ENCODE measurements at regions not wholly inside any gene's neighbourhood (a gene's known extent, or its start where the extent isn't known, plus 50 kb on each side); places are given as distances from the start of the nearest gene placed in this dataset.
A peak's percentile ranks its signal among the peaks of the same experiment; 100 is the strongest.

DNA sequence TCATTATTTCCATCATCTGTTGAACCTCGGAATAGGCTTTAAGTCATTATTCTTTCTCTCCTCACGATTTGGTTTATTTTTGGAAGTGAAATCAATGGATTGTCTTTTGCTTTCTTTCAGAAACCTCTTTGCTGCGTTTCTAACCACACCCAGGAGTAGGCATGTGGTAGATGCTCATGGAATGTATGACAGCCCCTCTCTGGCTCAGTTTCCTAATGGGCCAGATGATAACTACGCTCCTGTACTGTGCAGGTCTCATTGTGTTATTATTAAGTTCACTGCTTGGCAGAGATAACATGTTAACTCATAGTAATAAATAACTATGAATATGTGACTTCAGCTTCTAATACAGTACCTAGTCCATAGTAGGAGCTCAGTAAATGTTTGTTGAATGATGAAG, 175.5 kb upstream of the KLF4 start:
- Histone ChIP-seq H3K27me3 (ENCODE audit: control insufficient read depth in 1 of 2, insufficient read depth in 2 of 2, low read length in 2 of 2) (no peaks in the 10 kb centered on the region), H3K9me3 (ENCODE audit: low read length) (no peaks in the 10 kb centered on the region), H3K4me3 (ENCODE audit: low read depth in 1 of 2, low read length in 2 of 2) (no peak overlapping the region), H3K9ac (ENCODE audit: low read length) (no peak overlapping the region), H3K36me3 (ENCODE audit: insufficient read depth, low read length) (no peaks in the 10 kb centered on the region), H3K27ac (ENCODE audit: low read depth, low read length) (no peak overlapping the region), H3K4me1 (ENCODE audit: insufficient read depth, low read length) (no peaks in the 10 kb centered on the region)

DNA sequence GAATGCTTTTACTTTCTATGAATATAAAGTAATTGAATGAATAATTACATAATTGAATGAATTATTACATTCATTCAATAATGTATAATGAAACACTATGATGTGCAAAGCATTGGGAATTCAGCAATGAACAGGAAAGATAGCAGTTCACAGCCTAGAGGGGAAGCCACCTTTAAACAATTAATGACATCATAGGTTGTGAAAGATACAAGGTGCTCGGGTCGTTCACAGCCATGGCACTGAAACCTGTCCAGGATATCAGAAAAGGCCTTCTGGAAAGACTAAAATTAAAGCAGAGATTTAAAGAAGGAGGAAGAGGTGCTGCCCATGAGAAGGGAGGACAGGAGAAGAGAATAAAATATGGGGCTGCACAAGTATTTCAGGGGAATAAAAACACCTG, 171.4 kb upstream of the KLF4 start:
- Histone ChIP-seq H3K4me3 (ENCODE audit: low read depth in 1 of 2, low read length in 2 of 2) (no peak overlapping the region), H3K27me3 (ENCODE audit: control insufficient read depth in 1 of 2, insufficient read depth in 2 of 2, low read length in 2 of 2) (no peaks in the 10 kb centered on the region), H3K9me3 (ENCODE audit: low read length) (no peaks in the 10 kb centered on the region), H3K27ac (ENCODE audit: low read depth, low read length) (no peak overlapping the region), H3K4me1 (ENCODE audit: insufficient read depth, low read length) (no peaks in the 10 kb centered on the region), H3K9ac (ENCODE audit: low read length) (no peak overlapping the region), H3K36me3 (ENCODE audit: insufficient read depth, low read length) (no peaks in the 10 kb centered on the region)

DNA sequence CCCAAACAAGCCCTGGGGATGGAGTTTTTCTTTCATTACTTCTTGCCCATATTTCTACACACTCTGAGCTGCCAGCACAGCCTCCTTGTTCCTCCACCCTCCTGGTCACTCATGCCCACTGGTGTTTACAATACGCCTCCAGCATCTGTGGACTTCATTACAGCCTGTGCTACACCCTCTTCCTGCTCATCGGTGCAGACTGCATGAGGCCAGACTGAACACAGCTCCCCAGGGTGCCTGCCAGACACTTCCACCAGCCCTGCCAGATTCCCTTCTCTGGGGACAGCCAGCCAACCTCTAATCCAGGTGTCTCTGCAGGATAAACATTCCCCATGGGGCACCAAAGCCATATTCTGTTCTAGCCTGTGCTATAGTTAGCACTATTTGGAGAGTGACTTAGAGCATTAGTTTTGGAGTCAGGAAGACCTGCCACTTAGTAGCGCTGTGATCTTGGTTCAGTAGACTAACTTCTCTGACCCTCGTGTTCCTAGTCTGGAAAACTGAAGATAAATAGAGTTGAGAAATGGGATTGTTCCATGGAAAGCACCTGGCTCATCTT, 163.8 kb upstream of the KLF4 start:
- no peaks in the 10 kb centered on the region for H3K36me3 ChIP-seq (ENCODE audit: insufficient read depth, low read length)
- H3K9ac ChIP-seq (ENCODE audit: low read length), result no peak overlapping the region
- H3K9me3 ChIP-seq (ENCODE audit: low read length), result no peaks in the 10 kb centered on the region
- no peaks in the 10 kb centered on the region for H3K4me1 ChIP-seq (ENCODE audit: insufficient read depth, low read length)
- no peak overlapping the region for H3K27ac ChIP-seq (ENCODE audit: low read depth, low read length)
- no peaks in the 10 kb centered on the region for H3K27me3 ChIP-seq (ENCODE audit: control insufficient read depth in 1 of 2, insufficient read depth in 2 of 2, low read length in 2 of 2)
- no peak overlapping the region for H3K4me3 ChIP-seq (ENCODE audit: low read depth in 1 of 2, low read length in 2 of 2)

DNA sequence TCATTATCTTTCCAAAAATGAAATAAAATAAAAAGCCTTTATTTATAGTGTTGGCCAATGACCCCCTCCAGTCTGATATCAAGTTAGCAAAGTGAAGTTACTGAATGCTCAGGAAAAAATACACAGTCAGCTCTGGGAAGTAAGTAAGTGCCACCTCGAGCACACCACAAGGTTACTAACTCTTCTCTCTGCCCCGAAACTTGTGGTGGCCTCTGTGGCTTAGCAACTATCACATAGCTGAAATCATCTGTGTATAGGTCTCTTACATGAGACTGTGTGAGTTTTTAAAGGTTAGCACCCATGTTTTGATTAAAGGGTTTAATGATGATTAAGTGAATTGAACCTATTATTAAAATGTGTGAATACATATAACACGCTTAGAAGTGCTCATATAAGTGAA, 161.4 kb upstream of the KLF4 start:
- no peak overlapping the region for H3K4me3 ChIP-seq (ENCODE audit: low read depth in 1 of 2, low read length in 2 of 2)
- no peaks in the 10 kb centered on the region for H3K27me3 ChIP-seq (ENCODE audit: control insufficient read depth in 1 of 2, insufficient read depth in 2 of 2, low read length in 2 of 2)
- H3K4me1 ChIP-seq (ENCODE audit: insufficient read depth, low read length), result no peaks in the 10 kb centered on the region
- H3K9me3 ChIP-seq (ENCODE audit: low read length), result no peaks in the 10 kb centered on the region
- H3K9ac ChIP-seq (ENCODE audit: low read length), result no peak overlapping the region
- H3K36me3 ChIP-seq (ENCODE audit: insufficient read depth, low read length), result no peaks in the 10 kb centered on the region
- no peak overlapping the region for H3K27ac ChIP-seq (ENCODE audit: low read depth, low read length)

DNA sequence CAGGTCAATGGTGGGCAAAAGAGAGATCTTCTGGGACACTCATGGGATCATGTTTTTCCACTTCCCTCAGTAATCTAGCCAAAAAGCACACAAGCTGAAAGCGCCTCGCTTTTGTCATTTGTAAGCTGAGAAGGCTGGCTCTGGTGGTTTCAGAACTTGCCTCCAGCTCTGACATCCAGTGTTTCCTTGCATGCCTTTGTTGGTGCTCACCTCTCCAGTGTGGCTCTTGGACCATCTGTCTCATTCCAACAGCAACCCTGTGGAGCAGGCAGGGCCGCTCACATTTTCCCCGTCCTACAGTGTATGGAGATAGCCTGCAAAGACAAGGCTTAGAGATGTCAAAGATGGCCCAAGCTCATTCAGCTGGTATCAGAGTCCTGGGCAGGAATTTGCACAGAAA, 160.8 kb upstream of the KLF4 start:
- H3K27me3 ChIP-seq (ENCODE audit: control insufficient read depth in 1 of 2, insufficient read depth in 2 of 2, low read length in 2 of 2), result no peaks in the 10 kb centered on the region
- H3K4me1 ChIP-seq (ENCODE audit: insufficient read depth, low read length), result no peaks in the 10 kb centered on the region
- H3K9me3 ChIP-seq (ENCODE audit: low read length), result no peaks in the 10 kb centered on the region
- H3K9ac ChIP-seq (ENCODE audit: low read length), result no peak overlapping the region
- H3K4me3 ChIP-seq (ENCODE audit: low read depth in 1 of 2, low read length in 2 of 2), result no peak overlapping the region
- H3K36me3 ChIP-seq (ENCODE audit: insufficient read depth, low read length), result no peaks in the 10 kb centered on the region
- no peak overlapping the region for H3K27ac ChIP-seq (ENCODE audit: low read depth, low read length)

DNA sequence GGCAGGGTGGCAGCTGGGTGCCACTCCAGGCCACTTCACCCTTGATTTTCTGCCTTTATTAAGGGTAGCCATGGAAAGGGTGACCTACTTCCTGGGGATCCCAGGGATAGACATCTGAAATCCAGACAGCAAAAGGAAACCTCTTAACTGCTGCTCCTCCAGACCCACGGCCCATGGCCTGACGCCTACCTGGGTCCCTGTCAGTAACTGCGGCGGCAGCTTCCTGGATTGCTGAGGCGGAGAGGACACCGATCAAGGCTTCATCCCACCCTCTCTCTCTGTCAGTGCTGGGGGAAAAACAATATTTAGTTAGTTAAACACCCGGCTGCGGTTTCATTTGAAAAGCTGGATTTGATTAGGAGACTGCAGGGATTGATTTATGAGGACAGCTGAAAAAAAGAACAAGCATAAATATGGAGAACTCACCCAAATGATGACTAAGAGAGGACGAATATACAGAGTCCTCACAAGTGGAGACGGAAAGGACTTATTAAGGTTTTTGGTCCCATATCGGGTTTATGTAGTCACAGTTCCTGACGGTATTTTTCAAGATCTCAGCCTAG, 158.7 kb upstream of the KLF4 start:
- no peaks in the 10 kb centered on the region for H3K4me1 ChIP-seq (ENCODE audit: insufficient read depth, low read length)

DNA sequence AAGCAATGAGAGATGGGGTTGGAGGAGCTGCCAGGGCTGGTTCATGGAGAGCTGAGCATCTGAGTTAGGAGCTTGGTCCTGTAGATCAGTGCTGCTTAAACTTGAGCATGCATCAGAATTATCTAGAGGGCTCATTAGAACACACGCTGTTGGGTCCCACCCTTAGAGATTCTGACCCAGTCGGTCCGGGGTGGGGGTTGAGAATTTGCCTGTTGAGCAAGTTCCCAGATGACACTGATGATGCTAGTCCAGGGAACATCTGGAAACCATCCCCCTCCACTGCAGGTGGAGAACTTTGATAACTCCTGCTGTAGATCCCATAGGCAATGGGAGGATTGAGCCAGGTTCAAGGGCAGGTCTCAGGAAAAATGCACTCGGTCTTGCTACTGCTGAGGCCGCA, 158.0 kb upstream of the KLF4 start:
- Histone ChIP-seq H3K36me3 (ENCODE audit: insufficient read depth, low read length) (no peaks in the 10 kb centered on the region), H3K9ac (ENCODE audit: low read length) (no peak overlapping the region), H3K27me3 (ENCODE audit: control insufficient read depth in 1 of 2, insufficient read depth in 2 of 2, low read length in 2 of 2) (no peaks in the 10 kb centered on the region), H3K9me3 (ENCODE audit: low read length) (no peaks in the 10 kb centered on the region), H3K4me1 (ENCODE audit: insufficient read depth, low read length) (no peaks in the 10 kb centered on the region), H3K4me3 (ENCODE audit: low read depth in 1 of 2, low read length in 2 of 2) (no peak overlapping the region), H3K27ac (ENCODE audit: low read depth, low read length) (no peak overlapping the region)

More for the DNA sequence above, 158.7 kb upstream of the KLF4 start:
- Histone ChIP-seq H3K4me3 (ENCODE audit: low read depth in 1 of 2, low read length in 2 of 2) (no peak overlapping the region), H3K27me3 (ENCODE audit: control insufficient read depth in 1 of 2, insufficient read depth in 2 of 2, low read length in 2 of 2) (no peaks in the 10 kb centered on the region), H3K9me3 (ENCODE audit: low read length) (no peaks in the 10 kb centered on the region), H3K9ac (ENCODE audit: low read length) (no peak overlapping the region), H3K27ac (ENCODE audit: low read depth, low read length) (no peak overlapping the region), H3K36me3 (ENCODE audit: insufficient read depth, low read length) (no peaks in the 10 kb centered on the region)

DNA sequence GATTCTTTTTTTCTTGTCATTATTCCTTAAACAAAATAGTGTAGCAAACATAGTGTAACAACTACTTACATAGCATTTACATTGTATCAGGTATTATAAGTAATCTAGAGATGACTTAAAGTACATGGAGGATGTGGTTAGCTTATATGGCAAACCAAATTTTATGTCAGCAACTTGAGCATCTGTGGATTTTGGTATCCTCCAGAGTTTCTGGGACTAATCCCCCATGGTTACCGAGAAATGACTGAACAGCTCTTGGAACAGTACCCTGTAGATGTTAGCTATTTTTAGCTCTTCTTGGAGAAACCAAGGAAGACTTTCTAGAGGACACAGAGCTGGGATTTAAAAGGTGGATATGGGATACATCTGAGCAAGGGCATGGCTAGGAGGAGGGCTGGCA, 157.6 kb upstream of the KLF4 start:
- Histone ChIP-seq H3K9me3 (ENCODE audit: low read length) (no peaks in the 10 kb centered on the region), H3K27me3 (ENCODE audit: control insufficient read depth in 1 of 2, insufficient read depth in 2 of 2, low read length in 2 of 2) (no peaks in the 10 kb centered on the region), H3K9ac (ENCODE audit: low read length) (no peak overlapping the region), H3K27ac (ENCODE audit: low read depth, low read length) (no peak overlapping the region), H3K36me3 (ENCODE audit: insufficient read depth, low read length) (no peaks in the 10 kb centered on the region), H3K4me3 (ENCODE audit: low read depth in 1 of 2, low read length in 2 of 2) (no peak overlapping the region), H3K4me1 (ENCODE audit: insufficient read depth, low read length) (no peaks in the 10 kb centered on the region)

DNA sequence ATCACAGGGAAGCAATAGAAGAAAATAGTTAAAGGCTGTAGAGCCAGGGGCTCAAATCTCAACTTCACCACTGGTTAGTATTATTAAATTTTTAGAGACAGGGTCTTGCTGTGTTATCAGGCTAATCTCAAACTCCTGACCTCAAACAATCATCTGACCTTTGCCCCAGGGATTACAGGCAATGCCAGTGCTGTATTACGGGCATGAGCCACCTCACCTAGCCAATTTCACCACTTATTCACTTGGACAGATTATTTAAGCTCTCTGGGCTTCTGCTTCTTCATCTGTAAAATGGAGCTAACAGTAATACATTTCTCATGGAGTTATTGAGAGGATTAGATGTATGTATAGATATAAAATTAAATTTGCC, 155.9 kb upstream of the KLF4 start:
- H3K27me3 ChIP-seq (ENCODE audit: control insufficient read depth in 1 of 2, insufficient read depth in 2 of 2, low read length in 2 of 2), result no peaks in the 10 kb centered on the region
- H3K4me1 ChIP-seq (ENCODE audit: insufficient read depth, low read length), result no peaks in the 10 kb centered on the region
- no peak overlapping the region for H3K4me3 ChIP-seq (ENCODE audit: low read depth in 1 of 2, low read length in 2 of 2)
- H3K9ac ChIP-seq (ENCODE audit: low read length), result no peak overlapping the region
- no peaks in the 10 kb centered on the region for H3K9me3 ChIP-seq (ENCODE audit: low read length)
- no peaks in the 10 kb centered on the region for H3K36me3 ChIP-seq (ENCODE audit: insufficient read depth, low read length)
- H3K27ac ChIP-seq (ENCODE audit: low read depth, low read length), result no peak overlapping the region

DNA sequence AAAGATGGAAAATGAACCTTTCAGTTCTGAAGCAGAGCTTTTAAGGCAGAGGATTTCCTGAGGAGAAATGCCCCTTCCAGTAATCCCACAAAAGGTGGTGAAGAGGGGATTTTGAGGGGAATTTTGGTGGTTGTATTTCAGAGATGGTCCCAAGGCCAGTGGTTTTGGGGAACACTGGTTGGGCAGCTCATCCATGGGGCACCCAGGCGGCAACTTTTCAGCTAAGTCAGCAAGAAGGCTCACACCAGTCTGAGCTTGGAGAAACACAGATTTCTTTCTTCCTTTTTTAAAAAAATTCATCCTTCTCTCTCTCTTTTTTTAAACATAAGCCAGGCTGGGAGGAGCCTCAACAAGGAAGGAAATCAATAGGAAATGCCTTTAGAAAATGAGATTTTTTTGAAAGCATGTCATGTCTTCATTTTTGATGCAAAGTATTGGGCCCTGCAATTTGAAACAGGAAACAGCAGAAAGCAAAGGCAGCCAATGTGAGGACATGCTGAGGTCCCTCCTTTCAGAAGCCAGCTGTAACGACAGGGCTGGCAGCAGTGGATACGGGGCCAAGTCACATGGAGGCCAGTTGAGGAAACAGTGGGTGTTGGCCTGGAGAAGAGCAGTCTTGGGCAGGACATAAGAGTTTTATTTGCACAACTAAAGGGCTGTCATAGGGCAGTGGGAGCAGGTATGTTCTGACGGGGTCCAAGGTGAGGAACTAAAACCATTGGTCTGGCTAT, 155.3 kb upstream of the KLF4 start:
- H3K27me3 ChIP-seq (ENCODE audit: control insufficient read depth in 1 of 2, insufficient read depth in 2 of 2, low read length in 2 of 2), result no peaks in the 10 kb centered on the region
- no peak overlapping the region for H3K4me3 ChIP-seq (ENCODE audit: low read depth in 1 of 2, low read length in 2 of 2)
- H3K27ac ChIP-seq (ENCODE audit: low read depth, low read length), result no peak overlapping the region
- H3K36me3 ChIP-seq (ENCODE audit: insufficient read depth, low read length), result no peaks in the 10 kb centered on the region
- no peaks in the 10 kb centered on the region for H3K9me3 ChIP-seq (ENCODE audit: low read length)
- H3K4me1 ChIP-seq (ENCODE audit: insufficient read depth, low read length), result no peaks in the 10 kb centered on the region
- H3K9ac ChIP-seq (ENCODE audit: low read length), result no peak overlapping the region

DNA sequence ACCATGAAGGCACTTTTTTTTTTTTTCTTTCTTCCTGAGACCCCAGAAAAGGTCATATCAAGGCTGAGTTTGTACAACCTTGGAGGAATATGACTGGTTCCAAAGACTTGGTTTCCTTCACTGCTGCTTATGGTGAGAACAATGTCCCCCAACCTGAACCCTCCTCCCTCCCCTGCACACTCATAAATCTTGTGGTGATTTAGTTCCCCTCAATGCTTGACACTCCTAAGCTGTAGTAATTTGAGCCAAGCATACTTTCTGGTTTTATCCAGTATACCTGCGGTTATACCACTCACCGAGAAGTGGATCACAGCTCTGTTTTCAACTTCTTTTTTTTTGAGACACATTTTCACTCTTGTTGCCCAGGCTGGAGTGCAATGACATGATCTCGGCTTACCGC, 149.9 kb upstream of the KLF4 start:
- H3K9me3 ChIP-seq (ENCODE audit: low read length), result no peaks in the 10 kb centered on the region
- no peaks in the 10 kb centered on the region for H3K27me3 ChIP-seq (ENCODE audit: control insufficient read depth in 1 of 2, insufficient read depth in 2 of 2, low read length in 2 of 2)
- H3K4me1 ChIP-seq (ENCODE audit: insufficient read depth, low read length), result peaks cover 24% of the 10 kb centered on the region
- peak overlapping the region; percentile 90 for H3K27ac ChIP-seq (ENCODE audit: low read depth, low read length)
- H3K36me3 ChIP-seq (ENCODE audit: insufficient read depth, low read length), result no peaks in the 10 kb centered on the region
- no peak overlapping the region for H3K4me3 ChIP-seq (ENCODE audit: low read depth in 1 of 2, low read length in 2 of 2)
- H3K9ac ChIP-seq (ENCODE audit: low read length), result no peak overlapping the region

All from muscle layer of colon (tissue), 2 donors.